ENCODE measurements at regions not wholly inside any gene's neighbourhood (a gene's known extent, or its start where the extent isn't known, plus 50 kb on each side); places are given as distances from the start of the nearest gene placed in this dataset.

GRCh38 chr5:2326601-2327000 lies 424.9 kb downstream of the IRX2 start:
- TF ChIP-seq CREB1 (CRISPR knock-in tag; IDR thresholded peaks at IDR 0.05; ENCODE audit: low read depth) (no peak), EZH2phosphoT487 (IDR thresholded peaks at IDR 0.05; ENCODE audit: unreplicated experiment) (no peak), CTCF (conservative IDR thresholded peaks at IDR 0.05; ENCODE audit: low read depth in 2 of 2) (no peak), REST (IDR thresholded peaks at IDR 0.05; ENCODE audit: unreplicated experiment) (no peak)

Measured in GM23338 (cell line).